ENCODE measurements at regions not wholly inside any gene's neighbourhood (a gene's known extent, or its start where the extent isn't known, plus 50 kb on each side); places are given as distances from the start of the nearest gene placed in this dataset.

DNA sequence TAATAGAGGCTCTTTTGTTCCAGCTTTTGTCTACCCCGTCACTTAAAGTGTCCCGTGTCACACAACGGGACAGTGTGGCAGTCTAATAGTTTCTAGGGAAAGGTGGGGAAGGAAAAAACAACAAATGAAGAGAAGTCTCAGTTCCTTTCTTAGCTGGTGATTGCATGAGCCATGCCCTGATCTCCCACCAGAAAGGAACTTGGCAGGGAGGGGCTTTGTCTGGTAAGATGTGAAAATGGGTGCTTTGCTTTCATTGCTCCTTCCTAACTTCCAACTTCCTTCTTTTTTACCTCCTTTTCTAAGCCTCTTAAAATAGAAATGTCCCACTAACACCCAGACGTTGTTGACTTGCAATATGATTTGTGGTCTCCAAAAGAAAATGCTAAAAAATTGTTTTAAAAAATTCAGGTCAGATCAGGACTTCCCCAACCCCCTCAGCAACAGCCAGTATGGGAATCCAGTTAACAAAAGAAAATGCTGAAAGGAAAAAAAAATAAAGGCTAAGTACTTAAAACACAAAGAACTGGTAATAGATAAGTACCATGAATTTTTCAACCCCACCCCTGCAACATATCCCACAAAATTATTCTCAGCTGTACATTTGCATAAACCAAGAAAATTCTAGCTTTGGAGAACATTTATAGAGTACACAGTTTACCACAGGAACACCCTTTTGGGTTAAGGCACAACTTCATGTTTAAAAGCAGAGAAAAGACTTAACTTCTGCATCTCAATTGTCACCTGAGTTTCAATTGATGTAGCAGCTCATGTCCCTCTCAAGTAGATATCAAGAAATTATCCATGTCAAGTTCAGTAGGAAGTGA, 106.2 kb downstream of the NIBAN1 start:
- TF ChIP-seq, protein P1, sequence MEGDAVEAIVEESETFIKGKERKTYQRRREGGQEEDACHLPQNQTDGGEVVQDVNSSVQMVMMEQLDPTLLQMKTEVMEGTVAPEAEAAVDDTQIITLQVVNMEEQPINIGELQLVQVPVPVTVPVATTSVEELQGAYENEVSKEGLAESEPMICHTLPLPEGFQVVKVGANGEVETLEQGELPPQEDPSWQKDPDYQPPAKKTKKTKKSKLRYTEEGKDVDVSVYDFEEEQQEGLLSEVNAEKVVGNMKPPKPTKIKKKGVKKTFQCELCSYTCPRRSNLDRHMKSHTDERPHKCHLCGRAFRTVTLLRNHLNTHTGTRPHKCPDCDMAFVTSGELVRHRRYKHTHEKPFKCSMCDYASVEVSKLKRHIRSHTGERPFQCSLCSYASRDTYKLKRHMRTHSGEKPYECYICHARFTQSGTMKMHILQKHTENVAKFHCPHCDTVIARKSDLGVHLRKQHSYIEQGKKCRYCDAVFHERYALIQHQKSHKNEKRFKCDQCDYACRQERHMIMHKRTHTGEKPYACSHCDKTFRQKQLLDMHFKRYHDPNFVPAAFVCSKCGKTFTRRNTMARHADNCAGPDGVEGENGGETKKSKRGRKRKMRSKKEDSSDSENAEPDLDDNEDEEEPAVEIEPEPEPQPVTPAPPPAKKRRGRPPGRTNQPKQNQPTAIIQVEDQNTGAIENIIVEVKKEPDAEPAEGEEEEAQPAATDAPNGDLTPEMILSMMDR (conservative IDR thresholded peaks at IDR 0.05), result no peak
- no peak for TF ChIP-seq ZFX (IDR thresholded peaks at IDR 0.05)
